ENCODE measurements at regions not wholly inside any gene's neighbourhood (a gene's known extent, or its start where the extent isn't known, plus 50 kb on each side); places are given as distances from the start of the nearest gene placed in this dataset.

GRCh38 chr10:52889611-52890010 is 117.0 kb upstream of the MBL2 start:
- ATAC-seq (no peak), DNase-seq (no peak)
- Histone ChIP-seq H3K4me3 (no peak overlapping the region), H3K27ac (no peak overlapping the region), H3K9me3 (no peaks in the 10 kb centered on the region), H3K4me1 (no peaks in the 10 kb centered on the region), H3K36me3 (no peaks in the 10 kb centered on the region), H3K27me3 (no peaks in the 10 kb centered on the region)
- TF ChIP-seq POLR2A (IDR thresholded peaks at IDR 0.05), result no peak
- TF ChIP-seq CTCF (IDR thresholded peaks at IDR 0.05 in 4 of 5, conservative IDR thresholded peaks at IDR 0.05 in 1 of 5), result no peak
- intact Hi-C loops (cut with DNase I; ENCODE audit: low total_unique reads), result no loop called here
- in situ Hi-C loops (cut with MboI; ENCODE audit: low sequenced_read_pairs in 4 of 4), result no loop called here

DNA sequence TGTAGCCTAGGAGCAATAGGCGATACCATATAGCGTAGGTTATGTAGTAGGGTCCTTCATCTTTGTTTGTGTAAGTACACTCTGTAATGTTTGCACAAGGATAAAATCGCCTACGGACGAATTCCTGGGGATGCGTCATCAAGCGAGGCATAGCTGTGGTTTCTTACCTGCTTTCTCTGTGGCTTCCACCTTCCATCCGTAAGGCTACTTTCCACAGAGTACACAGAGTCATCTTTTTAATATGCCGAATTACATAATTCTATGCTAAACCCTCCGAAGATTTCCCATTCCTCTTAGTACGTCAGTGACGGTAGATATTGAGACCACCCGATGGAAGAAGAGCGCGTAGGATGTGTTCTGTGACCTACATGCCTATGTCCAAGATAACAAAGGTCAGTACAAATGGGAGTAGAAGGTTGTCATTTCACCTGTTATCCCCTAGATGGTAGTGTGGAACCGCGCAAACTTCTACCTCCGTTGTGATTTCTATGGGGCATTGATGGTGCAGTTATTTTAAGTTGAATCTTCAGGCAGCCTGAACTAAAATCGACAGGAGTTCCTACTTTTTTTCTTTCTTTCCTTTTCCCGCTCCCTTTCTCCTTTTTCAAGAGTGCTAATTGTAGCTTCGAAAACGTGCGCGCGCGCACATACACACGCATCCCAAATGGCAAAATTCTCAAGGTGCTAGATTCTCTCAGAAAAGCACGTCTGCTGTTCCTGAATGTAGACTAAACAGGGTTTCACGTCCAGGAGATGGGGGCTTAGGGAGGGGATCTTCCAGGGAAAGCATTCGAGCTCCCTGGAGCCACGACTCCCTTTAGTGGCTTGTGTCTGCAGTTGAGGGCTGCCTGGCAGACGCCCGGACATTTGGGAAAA is 111.7 kb upstream of the MBL2 start:
- intact Hi-C loops (cut with DNase I; ENCODE audit: low total_unique reads) (no loop called here), in situ Hi-C loops (cut with MboI; ENCODE audit: low sequenced_read_pairs in 4 of 4) (no loop called here)
- H3K4me3 ChIP-seq, result no peak overlapping the region
- DNase-seq, result no peak
- H3K4me1 ChIP-seq, result no peaks in the 10 kb centered on the region
- TF ChIP-seq POLR2A (IDR thresholded peaks at IDR 0.05) (no peak), CTCF (IDR thresholded peaks at IDR 0.05 in 4 of 5, conservative IDR thresholded peaks at IDR 0.05 in 1 of 5) (peak in 1 of 5 experiments; percentile 41)
- no peaks in the 10 kb centered on the region for H3K36me3 ChIP-seq
- ATAC-seq, result no peak
- no peaks in the 10 kb centered on the region for H3K27me3 ChIP-seq
- H3K9me3 ChIP-seq, result no peaks in the 10 kb centered on the region
- H3K27ac ChIP-seq, result no peak overlapping the region

DNA sequence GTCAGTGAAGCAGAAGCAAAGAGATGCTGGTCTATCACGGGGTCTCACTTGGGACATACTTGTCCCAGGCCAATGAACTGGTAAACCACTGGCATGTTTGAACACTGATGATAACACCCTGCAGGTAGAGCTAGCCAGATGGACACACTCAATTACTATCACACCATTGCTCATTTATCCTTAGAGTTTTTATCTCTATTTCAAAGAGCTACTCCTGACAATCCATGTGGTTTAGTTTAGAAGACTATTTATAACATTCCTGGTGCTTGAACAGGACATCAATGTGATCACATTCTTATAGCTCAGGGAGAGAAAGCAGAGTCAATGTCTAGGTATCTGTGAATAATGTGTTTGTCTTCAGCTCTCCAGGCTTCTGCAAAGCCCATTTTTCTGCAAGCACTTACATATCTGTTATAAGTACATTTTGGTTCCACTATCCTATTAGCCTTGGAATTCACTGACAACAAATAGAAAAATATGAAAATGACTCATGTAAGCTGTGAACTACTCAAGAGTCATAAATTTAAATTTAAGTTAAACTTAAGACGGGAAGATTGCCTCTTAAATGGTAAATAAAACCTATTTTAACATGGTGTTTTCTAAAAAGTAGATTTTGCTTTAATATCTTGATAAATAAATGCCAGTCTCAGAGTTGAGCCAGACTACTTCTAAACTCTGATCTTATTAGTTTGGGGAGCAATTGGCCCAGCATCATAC is 106.7 kb upstream of the MBL2 start:
- H3K9me3 ChIP-seq, result no peaks in the 10 kb centered on the region
- TF ChIP-seq CTCF (IDR thresholded peaks at IDR 0.05 in 4 of 5, conservative IDR thresholded peaks at IDR 0.05 in 1 of 5) (no peak), POLR2A (IDR thresholded peaks at IDR 0.05) (no peak)
- intact Hi-C loops (cut with DNase I; ENCODE audit: low total_unique reads), result no loop called here
- H3K27ac ChIP-seq, result no peak overlapping the region
- H3K27me3 ChIP-seq, result no peaks in the 10 kb centered on the region
- in situ Hi-C loops (cut with MboI; ENCODE audit: low sequenced_read_pairs in 4 of 4), result no loop called here
- H3K36me3 ChIP-seq, result no peaks in the 10 kb centered on the region
- DNase-seq (no peak), ATAC-seq (no peak)
- H3K4me1 ChIP-seq, result no peaks in the 10 kb centered on the region
- H3K4me3 ChIP-seq, result no peak overlapping the region

- no peak for DNase-seq
Measured at GRCh38 chr10:52877451-52877850, 104.9 kb upstream of the MBL2 start.

More at GRCh38 chr10:52877451-52877850, 104.9 kb upstream of the MBL2 start:
- H3K4me1 ChIP-seq, result no peaks in the 10 kb centered on the region
- intact Hi-C loops (cut with DNase I; ENCODE audit: low total_unique reads) (no loop called here), in situ Hi-C loops (cut with MboI; ENCODE audit: low sequenced_read_pairs in 4 of 4) (no loop called here)
- TF ChIP-seq CTCF (IDR thresholded peaks at IDR 0.05 in 4 of 5, conservative IDR thresholded peaks at IDR 0.05 in 1 of 5) (no peak), POLR2A (IDR thresholded peaks at IDR 0.05) (no peak)
- H3K27me3 ChIP-seq, result no peaks in the 10 kb centered on the region
- H3K9me3 ChIP-seq, result no peaks in the 10 kb centered on the region
- H3K27ac ChIP-seq, result no peak overlapping the region
- ATAC-seq, result no peak
- H3K36me3 ChIP-seq, result no peaks in the 10 kb centered on the region
- no peak overlapping the region for H3K4me3 ChIP-seq
